ENCODE measurements at regions not wholly inside any gene's neighbourhood (a gene's known extent, or its start where the extent isn't known, plus 50 kb on each side); places are given as distances from the start of the nearest gene placed in this dataset.

GRCh38 chr15:96087180-96087884, 243.2 kb upstream of the NR2F2 start:
- TF ChIP-seq CTCF (conservative IDR thresholded peaks at IDR 0.05; ENCODE audit: low read depth, low read length) (no peak), EZH2 (IDR thresholded peaks at IDR 0.05; ENCODE audit: borderline replicate concordance, low read depth, low read length, poor library complexity, severe bottlenecking) (no peak)
- CTCF ChIA-PET, result no interaction called here
- Histone ChIP-seq H3K4me1 (ENCODE audit: insufficient read depth, low read length, poor library complexity, severe bottlenecking) (no peaks in the 10 kb centered on the region), H3K4me3 (ENCODE audit: low read depth, low read length, poor library complexity, severe bottlenecking) (no peak overlapping the region), H3K27ac (ENCODE audit: low read depth, low read length, poor library complexity, severe bottlenecking) (no peak overlapping the region), H3K9me3 (ENCODE audit: low read depth, low read length, poor library complexity, severe bottlenecking) (no peaks in the 10 kb centered on the region), H3K36me3 (ENCODE audit: insufficient read depth, low read length, poor library complexity, severe bottlenecking) (no peaks in the 10 kb centered on the region), H3K27me3 (replicated peaks; ENCODE audit: insufficient read depth, low read depth, low read length, poor library complexity) (no peaks in the 10 kb centered on the region)
- POLR2A ChIA-PET (ENCODE audit: low non-redundant PET), result no interaction called here
- intact Hi-C loops (cut with micrococcal nuclease; ENCODE audit: unreplicated experiment), result no loop called here
- BruUV-seq (replicated peaks), result no TSS peak
- no peak for DNase-seq (ENCODE audit: low spot score)

GRCh38 chr15:96088650-96089049, 241.8 kb upstream of the NR2F2 start:
- H3K27me3 ChIP-seq (replicated peaks; ENCODE audit: insufficient read depth, low read depth, low read length, poor library complexity), result no peaks in the 10 kb centered on the region
- H3K9me3 ChIP-seq (ENCODE audit: low read depth, low read length, poor library complexity, severe bottlenecking), result no peaks in the 10 kb centered on the region
- DNase-seq (ENCODE audit: low spot score), result no peak
- intact Hi-C loops (cut with micrococcal nuclease; ENCODE audit: unreplicated experiment), result no loop called here
- no peak overlapping the region for H3K4me3 ChIP-seq (ENCODE audit: low read depth, low read length, poor library complexity, severe bottlenecking)
- no peak for TF ChIP-seq CTCF (conservative IDR thresholded peaks at IDR 0.05; ENCODE audit: low read depth, low read length)
- no peak for TF ChIP-seq EZH2 (IDR thresholded peaks at IDR 0.05; ENCODE audit: borderline replicate concordance, low read depth, low read length, poor library complexity, severe bottlenecking)
- BruUV-seq (replicated peaks), result no TSS peak
- ChIA-PET CTCF (no interaction called here), POLR2A (ENCODE audit: low non-redundant PET) (no interaction called here)
- no peak overlapping the region for H3K27ac ChIP-seq (ENCODE audit: low read depth, low read length, poor library complexity, severe bottlenecking)
- no peaks in the 10 kb centered on the region for H3K4me1 ChIP-seq (ENCODE audit: insufficient read depth, low read length, poor library complexity, severe bottlenecking)
- no peaks in the 10 kb centered on the region for H3K36me3 ChIP-seq (ENCODE audit: insufficient read depth, low read length, poor library complexity, severe bottlenecking)

GRCh38 chr15:96089405-96090058, 241.0 kb upstream of the NR2F2 start:
- Histone ChIP-seq H3K27me3 (replicated peaks; ENCODE audit: insufficient read depth, low read depth, low read length, poor library complexity) (no peaks in the 10 kb centered on the region), H3K4me1 (ENCODE audit: insufficient read depth, low read length, poor library complexity, severe bottlenecking) (no peaks in the 10 kb centered on the region), H3K36me3 (ENCODE audit: insufficient read depth, low read length, poor library complexity, severe bottlenecking) (no peaks in the 10 kb centered on the region), H3K9me3 (ENCODE audit: low read depth, low read length, poor library complexity, severe bottlenecking) (no peaks in the 10 kb centered on the region), H3K27ac (ENCODE audit: low read depth, low read length, poor library complexity, severe bottlenecking) (no peak overlapping the region), H3K4me3 (ENCODE audit: low read depth, low read length, poor library complexity, severe bottlenecking) (no peak overlapping the region)
- intact Hi-C loops (cut with micrococcal nuclease; ENCODE audit: unreplicated experiment), result no loop called here
- no TSS peak for BruUV-seq (replicated peaks)
- CTCF ChIA-PET, result no interaction called here
- TF ChIP-seq CTCF (conservative IDR thresholded peaks at IDR 0.05; ENCODE audit: low read depth, low read length) (no peak), EZH2 (IDR thresholded peaks at IDR 0.05; ENCODE audit: borderline replicate concordance, low read depth, low read length, poor library complexity, severe bottlenecking) (no peak)
- POLR2A ChIA-PET (ENCODE audit: low non-redundant PET), result no interaction called here
- no peak for DNase-seq (ENCODE audit: low spot score)
